Thymus (tissue), 11 donors: ENCODE measurements at regions not wholly inside any gene's neighbourhood (a gene's known extent, or its start where the extent isn't known, plus 50 kb on each side); places are given as distances from the start of the nearest gene placed in this dataset.
A peak's percentile ranks its signal among the peaks of the same experiment; 100 is the strongest.

ENCODE experiments used
- DNase-seq, 9 donors: peaks; one replicate each; pipeline ENCODE4 v3.0.0-alpha.2; 2013; ENCODE audit warnings: low spot score in 9 of 9, low read depth in 6 of 9, missing footprints in 1 of 9
- H3K27ac ChIP-seq, 2 donors: one replicate each; pipeline ENCODE4 v1.5.1; 2013; ENCODE audit warnings: control low read depth in 1 of 2, low read depth in 1 of 2, low read length in 1 of 2, mild to moderate bottlenecking in 1 of 2, moderate library complexity in 1 of 2
- H3K27me3 ChIP-seq, 2 donors: one replicate each; pipeline ENCODE4 v1.5.1; 2013; ENCODE audit warnings: low read length in 1 of 2; ENCODE audit not compliant: control insufficient read depth in 2 of 2, insufficient read depth in 1 of 2
- H3K36me3 ChIP-seq, 2 donors: one replicate each; pipeline ENCODE4 v1.5.1; 2013; ENCODE audit warnings: low read length in 1 of 2, mild to moderate bottlenecking in 1 of 2, moderate library complexity in 1 of 2; ENCODE audit not compliant: control insufficient read depth in 2 of 2, insufficient read depth in 2 of 2
- H3K4me1 ChIP-seq, 2 donors: one replicate each; pipeline ENCODE4 v1.5.1; 2013; ENCODE audit warnings: low read length in 2 of 2; ENCODE audit not compliant: control insufficient read depth in 2 of 2, insufficient read depth in 2 of 2
- H3K4me3 ChIP-seq, 2 donors: one replicate each; pipeline ENCODE4 v1.5.1; 2013; ENCODE audit warnings: low read length in 2 of 2, control low read depth in 1 of 2, mild to moderate bottlenecking in 1 of 2
- H3K9me3 ChIP-seq, 2 donors: one replicate each; pipeline ENCODE4 v1.5.1; 2013; ENCODE audit warnings: low read length in 1 of 2, mild to moderate bottlenecking in 1 of 2; ENCODE audit not compliant: control insufficient read depth in 2 of 2, insufficient read depth in 1 of 2
- WGBS: extraction: QIAGEN DNeasy Blood & Tissue Kit; methylation state at CpG from one replicate; pipeline ENCODE4 v1.1.7; 2013; 5-methylcytosine and 5-hydroxymethylcytosine counted together
- donor health status: healthy.

- Histone ChIP-seq H3K4me1 (no peaks in the 10 kb centered on the region), H3K27me3 (no peaks in the 10 kb centered on the region), H3K36me3 (no peaks in the 10 kb centered on the region), H3K9me3 (no peaks in the 10 kb centered on the region), H3K4me3 (no peak overlapping the region), H3K27ac (no peak overlapping the region)
- WGBS: 95% methylated on average over 27 of the region's 27 CpGs
- DNase-seq: no peak
Measured at GRCh38 chr21:39087238-39088030, 95.8 kb downstream of the PSMG1 start.

- H3K4me1 ChIP-seq: peaks cover 0 to 3% of the 10 kb centered on the region in 2 donors
- H3K9me3 ChIP-seq: no peaks in the 10 kb centered on the region
- no peaks in the 10 kb centered on the region for H3K36me3 ChIP-seq
- H3K27me3 ChIP-seq: no peaks in the 10 kb centered on the region
- no peak overlapping the region for H3K4me3 ChIP-seq
- DNase-seq: no peak
- 99% methylated on average over 8 of the region's 8 CpGs for WGBS
- no peak overlapping the region for H3K27ac ChIP-seq
Measured at GRCh38 chr21:39086547-39086946, 96.7 kb downstream of the PSMG1 start.

- DNase-seq: no peak
- no peak overlapping the region for H3K4me3 ChIP-seq
- H3K27ac ChIP-seq: no peak overlapping the region
- H3K27me3 ChIP-seq: no peaks in the 10 kb centered on the region
- no peaks in the 10 kb centered on the region for H3K36me3 ChIP-seq
- H3K9me3 ChIP-seq: no peaks in the 10 kb centered on the region
- H3K4me1 ChIP-seq: peaks cover 0 to 3% of the 10 kb centered on the region in 2 donors
- WGBS: 98% methylated on average over 6 of the region's 6 CpGs
Measured at GRCh38 chr21:39085843-39086405, 97.3 kb downstream of the PSMG1 start.

GRCh38 chr21:39084979-39085729 lies 98.1 kb downstream of the PSMG1 start:
- Histone ChIP-seq H3K27me3 (no peaks in the 10 kb centered on the region), H3K27ac (no peak overlapping the region), H3K4me1 (peaks cover 0 to 3% of the 10 kb centered on the region in 2 donors), H3K36me3 (no peaks in the 10 kb centered on the region), H3K4me3 (no peak overlapping the region), H3K9me3 (no peaks in the 10 kb centered on the region)
- DNase-seq: no peak
- WGBS: 83% methylated on average over 5 of the region's 5 CpGs

- peaks cover 0 to 3% of the 10 kb centered on the region in 2 donors for H3K4me1 ChIP-seq
- no peak for DNase-seq
- H3K27ac ChIP-seq: peak overlapping the region; percentile 31 to 41
- 92% methylated on average over 4 of the region's 4 CpGs for WGBS
- H3K36me3 ChIP-seq: no peaks in the 10 kb centered on the region
- no peaks in the 10 kb centered on the region for H3K27me3 ChIP-seq
- H3K9me3 ChIP-seq: no peaks in the 10 kb centered on the region
- no peak overlapping the region for H3K4me3 ChIP-seq
Measured at GRCh38 chr21:39084073-39084472, 99.2 kb downstream of the PSMG1 start.

GRCh38 chr21:39083377-39084008 lies 99.8 kb downstream of the PSMG1 start:
- H3K4me3 ChIP-seq: no peak overlapping the region
- DNase-seq: peak in 1 of 9 donors; percentile 12
- H3K9me3 ChIP-seq: no peaks in the 10 kb centered on the region
- WGBS: 90% methylated on average over 11 of the region's 11 CpGs
- H3K27me3 ChIP-seq: no peaks in the 10 kb centered on the region
- peak overlapping the region in 1 of 2 donors; percentile 64 for H3K27ac ChIP-seq
- H3K36me3 ChIP-seq: no peaks in the 10 kb centered on the region
- H3K4me1 ChIP-seq: peaks cover 0 to 3% of the 10 kb centered on the region in 2 donors

- 74% methylated on average over 24 of the region's 24 CpGs for WGBS
- DNase-seq: peak in 6 of 9 donors; percentile 7 to 51 (median 16)
Measured at GRCh38 chr21:39082656-39083376, 100.4 kb downstream of the PSMG1 start.

GRCh38 chr21:39080366-39080765 lies 102.9 kb downstream of the PSMG1 start:
- over 99% methylated on average over 5 of the region's 5 CpGs for WGBS
- Histone ChIP-seq H3K4me1 (peaks cover 0 to 3% of the 10 kb centered on the region in 2 donors), H3K27ac (no peak overlapping the region), H3K4me3 (no peak overlapping the region), H3K9me3 (no peaks in the 10 kb centered on the region), H3K36me3 (no peaks in the 10 kb centered on the region), H3K27me3 (no peaks in the 10 kb centered on the region)
- DNase-seq: no peak

More at GRCh38 chr21:39082656-39083376, 100.4 kb downstream of the PSMG1 start:
- H3K4me1 ChIP-seq: peaks cover 0 to 3% of the 10 kb centered on the region in 2 donors
- no peaks in the 10 kb centered on the region for H3K9me3 ChIP-seq
- no peak overlapping the region for H3K4me3 ChIP-seq
- H3K27ac ChIP-seq: peak overlapping the region; percentile 64 to 79
- H3K36me3 ChIP-seq: no peaks in the 10 kb centered on the region
- H3K27me3 ChIP-seq: no peaks in the 10 kb centered on the region
